WERI-Rb-1 (cell line): ENCODE measurements at regions not wholly inside any gene's neighbourhood (a gene's known extent, or its start where the extent isn't known, plus 50 kb on each side); places are given as distances from the start of the nearest gene placed in this dataset.

Experiments
- DNase-seq: peaks from one replicate; pipeline ENCODE4 v3.0.0-alpha.2; 2020
- H3K27ac ChIP-seq: fragments of 250-450 bp; sonication (Bioruptor Pico); 2 replicates; pipeline ENCODE4 v1.5.1; 2020; ENCODE audit warnings: mild to moderate bottlenecking, moderate library complexity
- H3K27me3 ChIP-seq: fragments of 250-450 bp; sonication (Bioruptor Pico); 2 replicates; pipeline ENCODE4 v1.5.1; 2021; ENCODE audit warnings: mild to moderate bottlenecking, low read depth, moderate library complexity; ENCODE audit not compliant: insufficient read depth, severe bottlenecking
- H3K36me3 ChIP-seq: fragments of 250-450 bp; sonication (Bioruptor Pico); 2 replicates; pipeline ENCODE4 v1.5.1; 2020; ENCODE audit warnings: mild to moderate bottlenecking, moderate library complexity
- H3K4me3 ChIP-seq: 2 replicates; pipeline ENCODE4 v1.5.1; 2011; ENCODE audit warnings: low read depth, mild to moderate bottlenecking, control low read depth, low read length
- H3K9me3 ChIP-seq: fragments of 250-450 bp; sonication (Bioruptor Pico); 2 replicates; pipeline ENCODE4 v1.5.1; 2021; ENCODE audit warnings: mild to moderate bottlenecking, moderate library complexity; ENCODE audit not compliant: severe bottlenecking
- TF ChIP-seq, protein P1 (sequence below): IDR thresholded peaks from 2 replicates; pipeline ENCODE4 v1.5.1; 2011; ENCODE audit warnings: low read depth, mild to moderate bottlenecking, control low read depth, inconsistent platforms, low read length

GRCh38 chr13:94878602-94879165, 166.3 kb upstream of the SOX21 start:
- no peak overlapping the region for H3K27ac ChIP-seq
- no peak overlapping the region for H3K4me3 ChIP-seq
- no peak for DNase-seq
- H3K36me3 ChIP-seq: no peaks in the 10 kb centered on the region
- H3K9me3 ChIP-seq: no peaks in the 10 kb centered on the region
- TF ChIP-seq, protein P1, sequence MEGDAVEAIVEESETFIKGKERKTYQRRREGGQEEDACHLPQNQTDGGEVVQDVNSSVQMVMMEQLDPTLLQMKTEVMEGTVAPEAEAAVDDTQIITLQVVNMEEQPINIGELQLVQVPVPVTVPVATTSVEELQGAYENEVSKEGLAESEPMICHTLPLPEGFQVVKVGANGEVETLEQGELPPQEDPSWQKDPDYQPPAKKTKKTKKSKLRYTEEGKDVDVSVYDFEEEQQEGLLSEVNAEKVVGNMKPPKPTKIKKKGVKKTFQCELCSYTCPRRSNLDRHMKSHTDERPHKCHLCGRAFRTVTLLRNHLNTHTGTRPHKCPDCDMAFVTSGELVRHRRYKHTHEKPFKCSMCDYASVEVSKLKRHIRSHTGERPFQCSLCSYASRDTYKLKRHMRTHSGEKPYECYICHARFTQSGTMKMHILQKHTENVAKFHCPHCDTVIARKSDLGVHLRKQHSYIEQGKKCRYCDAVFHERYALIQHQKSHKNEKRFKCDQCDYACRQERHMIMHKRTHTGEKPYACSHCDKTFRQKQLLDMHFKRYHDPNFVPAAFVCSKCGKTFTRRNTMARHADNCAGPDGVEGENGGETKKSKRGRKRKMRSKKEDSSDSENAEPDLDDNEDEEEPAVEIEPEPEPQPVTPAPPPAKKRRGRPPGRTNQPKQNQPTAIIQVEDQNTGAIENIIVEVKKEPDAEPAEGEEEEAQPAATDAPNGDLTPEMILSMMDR: no peak
- no peaks in the 10 kb centered on the region for H3K27me3 ChIP-seq

- peak; percentile 82 for DNase-seq
- no peaks in the 10 kb centered on the region for H3K36me3 ChIP-seq
- no peaks in the 10 kb centered on the region for H3K27me3 ChIP-seq
- H3K27ac ChIP-seq: no peak overlapping the region
- TF ChIP-seq, protein P1: no peak
- H3K9me3 ChIP-seq: no peaks in the 10 kb centered on the region
- H3K4me3 ChIP-seq: no peak overlapping the region
These were observed 152.1 kb upstream of the SOX21 start for GRCh38 chr13:94864474-94864873.

DNA sequence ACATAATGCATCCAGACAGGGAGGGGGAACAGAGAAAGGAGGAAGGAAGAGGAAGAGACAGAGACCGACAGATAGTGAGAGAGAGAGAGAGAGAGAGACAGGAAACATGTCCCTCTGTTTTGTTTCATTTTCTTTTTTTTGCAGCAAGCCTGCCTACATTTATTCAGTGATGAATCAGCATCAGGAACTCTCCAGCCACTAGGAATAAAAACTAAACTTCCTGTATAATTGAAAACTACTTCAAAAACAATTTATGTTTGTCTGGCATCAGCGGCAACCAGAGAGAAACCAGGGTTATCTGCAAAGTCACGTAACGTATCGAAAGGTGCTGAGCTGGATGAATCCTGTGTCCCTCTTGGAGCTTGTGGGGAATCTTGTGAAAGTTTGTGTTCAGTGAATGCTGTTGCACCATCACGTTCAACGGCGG, 148.6 kb upstream of the SOX21 start:
- Histone ChIP-seq H3K9me3 (no peaks in the 10 kb centered on the region), H3K27me3 (no peaks in the 10 kb centered on the region), H3K36me3 (no peaks in the 10 kb centered on the region), H3K27ac (no peak overlapping the region), H3K4me3 (no peak overlapping the region)
- TF ChIP-seq, protein P1: no peak
- no peak for DNase-seq

GRCh38 chr13:94859811-94860210, 147.5 kb upstream of the SOX21 start:
- Histone ChIP-seq H3K27me3 (no peaks in the 10 kb centered on the region), H3K9me3 (no peaks in the 10 kb centered on the region), H3K36me3 (no peaks in the 10 kb centered on the region), H3K4me3 (no peak overlapping the region), H3K27ac (no peak overlapping the region)
- TF ChIP-seq, protein P1: no peak
- DNase-seq: no peak

DNA sequence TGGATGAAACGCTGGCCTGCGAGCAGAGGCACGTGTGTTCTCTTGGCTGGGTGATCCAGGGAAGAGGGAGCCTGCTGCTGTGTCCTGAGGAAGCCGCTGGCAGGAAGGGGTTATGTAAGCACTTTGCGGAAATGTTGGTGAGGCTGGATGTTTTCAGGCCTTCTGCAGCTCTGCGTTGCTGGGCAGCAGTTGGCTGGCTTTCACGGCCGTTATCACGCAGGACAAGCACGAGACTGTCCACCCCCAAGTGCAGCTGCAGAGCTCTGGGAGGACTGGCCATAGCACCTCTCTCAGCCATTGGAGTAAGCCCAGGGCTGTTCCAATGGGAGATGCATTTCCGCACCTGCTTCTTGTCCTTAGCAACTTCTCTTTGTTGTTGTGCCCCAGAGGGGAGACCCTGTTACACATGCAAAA, 146.9 kb upstream of the SOX21 start:
- Histone ChIP-seq H3K9me3 (no peaks in the 10 kb centered on the region), H3K27me3 (no peaks in the 10 kb centered on the region), H3K36me3 (no peaks in the 10 kb centered on the region), H3K27ac (no peak overlapping the region), H3K4me3 (no peak overlapping the region)
- TF ChIP-seq, protein P1: no peak
- no peak for DNase-seq

- H3K27me3 ChIP-seq: no peaks in the 10 kb centered on the region
- TF ChIP-seq, protein P1: no peak
- DNase-seq: no peak
- H3K9me3 ChIP-seq: no peaks in the 10 kb centered on the region
- H3K27ac ChIP-seq: no peak overlapping the region
- no peaks in the 10 kb centered on the region for H3K36me3 ChIP-seq
- no peak overlapping the region for H3K4me3 ChIP-seq
These were observed 146.5 kb upstream of the SOX21 start for GRCh38 chr13:94858856-94859255.
